ENCODE measurements at regions not wholly inside any gene's neighbourhood (a gene's known extent, or its start where the extent isn't known, plus 50 kb on each side); places are given as distances from the start of the nearest gene placed in this dataset.
A peak's percentile ranks its signal among the peaks of the same experiment; 100 is the strongest.

- ATAC-seq (peak; percentile 61 to 64), DNase-seq (no peak)
- peaks cover 5 to 23% (median 15%) of the 10 kb centered on the region in 3 donors for H3K36me3 Mint-ChIP-seq
- POLR2A ChIA-PET: interaction anchor here (1.4 to 1.7 kb wide), 3 partner anchors 10 to 136 kb away, joined by 3 to 9 read pairs (median 8); partner anchors contain the start of gene ITGA4
- no peaks in the 10 kb centered on the region for H3K27me3 Mint-ChIP-seq
- peak overlapping the region in 8 of 10 donors; percentile 1 to 75 (median 62) for H3K27ac Mint-ChIP-seq
- H3K4me3 Mint-ChIP-seq: peak overlapping the region in 1 of 10 donors; percentile 16
- peaks cover 15 to 30% (median 17%) of the 10 kb centered on the region in 4 donors for H3K4me1 Mint-ChIP-seq
- H3K9me3 Mint-ChIP-seq: peaks cover 0 to 11% (median 0%) of the 10 kb centered on the region in 9 donors
Measured at GRCh38 chr2:181320638-181321037, 136.5 kb upstream of the ITGA4 start.

GRCh38 chr2:181324912-181325311 is 132.3 kb upstream of the ITGA4 start:
- POLR2A ChIA-PET: interaction anchor here (0.9 to 1.7 kb wide), 2 partner anchors 12 to 16 kb away, joined by 3 to 6 read pairs; no protein-coding TSS in a partner anchor
- Mint-ChIP-seq H3K4me3 (no peak overlapping the region), H3K9me3 (peaks cover 3 to 26% (median 10%) of the 10 kb centered on the region in 9 donors), H3K27ac (no peak overlapping the region), H3K36me3 (peaks cover 12 to 39% (median 31%) of the 10 kb centered on the region in 3 donors), H3K4me1 (peaks cover 16 to 30% (median 28%) of the 10 kb centered on the region in 4 donors), H3K27me3 (no peaks in the 10 kb centered on the region)
- DNase-seq (no peak), ATAC-seq (no peak)

GRCh38 chr2:181326661-181327060 is 130.5 kb upstream of the ITGA4 start:
- no peaks in the 10 kb centered on the region for H3K27me3 Mint-ChIP-seq
- H3K27ac Mint-ChIP-seq: peak overlapping the region in 4 of 10 donors; percentile 16 to 82 (median 54)
- ATAC-seq (peak; percentile 52 to 54), DNase-seq (no peak)
- POLR2A ChIA-PET: no interaction called here
- peaks cover 13 to 21% (median 17%) of the 10 kb centered on the region in 4 donors for H3K4me1 Mint-ChIP-seq
- H3K4me3 Mint-ChIP-seq: peak overlapping the region in 1 of 10 donors; percentile 12
- H3K9me3 Mint-ChIP-seq: peaks cover 6 to 28% (median 12%) of the 10 kb centered on the region in 9 donors
- peaks cover 12 to 47% (median 31%) of the 10 kb centered on the region in 3 donors for H3K36me3 Mint-ChIP-seq

GRCh38 chr2:181330286-181330685 is 126.9 kb upstream of the ITGA4 start:
- no peak overlapping the region for H3K27ac Mint-ChIP-seq
- peaks cover 13 to 26% (median 25%) of the 10 kb centered on the region in 4 donors for H3K4me1 Mint-ChIP-seq
- DNase-seq: no peak
- peaks cover 7 to 31% (median 16%) of the 10 kb centered on the region in 3 donors for H3K36me3 Mint-ChIP-seq
- no peaks in the 10 kb centered on the region for H3K27me3 Mint-ChIP-seq
- H3K4me3 Mint-ChIP-seq: no peak overlapping the region
- peaks cover 6 to 19% (median 10%) of the 10 kb centered on the region in 9 donors for H3K9me3 Mint-ChIP-seq
- ATAC-seq: no peak
- POLR2A ChIA-PET: interaction anchor here (0.7 to 1.0 kb wide), 2 partner anchors 11 to 72 kb away, joined by 3 read pairs; no protein-coding TSS in a partner anchor

- H3K9me3 Mint-ChIP-seq: peaks cover 6 to 19% (median 10%) of the 10 kb centered on the region in 9 donors
- H3K4me1 Mint-ChIP-seq: peaks cover 6 to 13% (median 10%) of the 10 kb centered on the region in 4 donors
- H3K4me3 Mint-ChIP-seq: no peak overlapping the region
- POLR2A ChIA-PET: no interaction called here
- DNase-seq (no peak), ATAC-seq (no peak)
- H3K36me3 Mint-ChIP-seq: peaks cover 7 to 35% (median 16%) of the 10 kb centered on the region in 3 donors
- H3K27ac Mint-ChIP-seq: no peak overlapping the region
- H3K27me3 Mint-ChIP-seq: no peaks in the 10 kb centered on the region
Measured at GRCh38 chr2:181332044-181332605, 125.1 kb upstream of the ITGA4 start.

GRCh38 chr2:181334158-181334826 is 122.9 kb upstream of the ITGA4 start:
- no peaks in the 10 kb centered on the region for H3K27me3 Mint-ChIP-seq
- peak in 1 of 2 donors; percentile 32 for ATAC-seq

GRCh38 chr2:181340891-181341290 is 116.3 kb upstream of the ITGA4 start:
- no peaks in the 10 kb centered on the region for H3K27me3 Mint-ChIP-seq
- no peak for ATAC-seq
- DNase-seq: no peak
- H3K4me3 Mint-ChIP-seq: no peak overlapping the region
- peaks cover 17 to 52% (median 27%) of the 10 kb centered on the region in 3 donors for H3K36me3 Mint-ChIP-seq
- H3K4me1 Mint-ChIP-seq: peaks cover 5 to 9% (median 6%) of the 10 kb centered on the region in 4 donors
- peaks cover 0 to 6% (median 0%) of the 10 kb centered on the region in 9 donors for H3K9me3 Mint-ChIP-seq
- POLR2A ChIA-PET: no interaction called here
- H3K27ac Mint-ChIP-seq: no peak overlapping the region

More at GRCh38 chr2:181334158-181334826, 122.9 kb upstream of the ITGA4 start:
- Mint-ChIP-seq H3K36me3 (peaks cover 5 to 34% (median 14%) of the 10 kb centered on the region in 3 donors), H3K4me3 (no peak overlapping the region), H3K4me1 (peaks cover 6 to 13% (median 9%) of the 10 kb centered on the region in 4 donors), H3K9me3 (peaks cover 0 to 9% (median 4%) of the 10 kb centered on the region in 9 donors), H3K27ac (peak overlapping the region in 1 of 10 donors; percentile 74)
- POLR2A ChIA-PET: interaction anchor here (1.0 kb wide), 2 partner anchors 12 to 22 kb away, joined by 3 read pairs; no protein-coding TSS in a partner anchor
- DNase-seq: no peak

- Mint-ChIP-seq H3K4me3 (no peak overlapping the region), H3K27me3 (no peaks in the 10 kb centered on the region), H3K9me3 (peaks cover 0 to 6% (median 0%) of the 10 kb centered on the region in 9 donors), H3K27ac (peak overlapping the region in 2 of 10 donors; percentile 31 to 48), H3K4me1 (peaks cover 5 to 9% (median 6%) of the 10 kb centered on the region in 4 donors), H3K36me3 (peaks cover 22 to 54% (median 27%) of the 10 kb centered on the region in 3 donors)
- POLR2A ChIA-PET: no interaction called here
- DNase-seq (no peak), ATAC-seq (no peak)
Measured at GRCh38 chr2:181341855-181342600, 115.2 kb upstream of the ITGA4 start.

GRCh38 chr2:181348107-181348837 is 108.9 kb upstream of the ITGA4 start:
- DNase-seq: no peak
- Mint-ChIP-seq H3K4me1 (peaks cover 2 to 22% (median 8%) of the 10 kb centered on the region in 4 donors), H3K36me3 (peaks cover 0 to 15% (median 4%) of the 10 kb centered on the region in 3 donors), H3K4me3 (no peak overlapping the region), H3K9me3 (peaks cover 0 to 5% (median 0%) of the 10 kb centered on the region in 9 donors), H3K27me3 (no peaks in the 10 kb centered on the region), H3K27ac (no peak overlapping the region)
- POLR2A ChIA-PET: interaction anchor here (0.7 kb wide), 2 partner anchors 31 to 277 kb away, joined by 4 to 8 read pairs; no protein-coding TSS in a partner anchor
- ATAC-seq: no peak

- Mint-ChIP-seq H3K27me3 (no peaks in the 10 kb centered on the region), H3K9me3 (peaks cover 0 to 5% (median 0%) of the 10 kb centered on the region in 9 donors), H3K36me3 (peaks cover 0 to 19% (median 0%) of the 10 kb centered on the region in 3 donors), H3K27ac (peak overlapping the region in 3 of 10 donors; percentile 1 to 71 (median 16)), H3K4me1 (peaks cover 2 to 22% (median 8%) of the 10 kb centered on the region in 4 donors), H3K4me3 (no peak overlapping the region)
- POLR2A ChIA-PET: no interaction called here
- DNase-seq (no peak), ATAC-seq (no peak)
Measured at GRCh38 chr2:181352158-181352557, 105.0 kb upstream of the ITGA4 start.

- Mint-ChIP-seq H3K27ac (no peak overlapping the region), H3K4me3 (no peak overlapping the region), H3K4me1 (peaks cover 1 to 15% (median 8%) of the 10 kb centered on the region in 4 donors), H3K36me3 (peaks cover 0 to 20% (median 0%) of the 10 kb centered on the region in 3 donors), H3K9me3 (peaks cover 0 to 5% (median 0%) of the 10 kb centered on the region in 9 donors), H3K27me3 (no peaks in the 10 kb centered on the region)
- POLR2A ChIA-PET: no interaction called here
- DNase-seq (no peak), ATAC-seq (no peak)
Measured at GRCh38 chr2:181354626-181355025, 102.6 kb upstream of the ITGA4 start.

All from naive thymus-derived CD8-positive, alpha-beta T cell (primary cell).